SK-N-SH treated with all-trans-retinoic acid at 6 μM for 48 hours (cell line): ENCODE measurements at regions not wholly inside any gene's neighbourhood (a gene's known extent, or its start where the extent isn't known, plus 50 kb on each side); places are given as distances from the start of the nearest gene placed in this dataset.

Experiments
- ATAC-seq: fragments of 200-7000 bp; cut with Tn5 transposase; 3 replicates; pipeline ENCODE4 v1.9.1; 2020; ENCODE audit warnings: mild to moderate bottlenecking, moderate library complexity
- ARNTL ChIP-seq: fragments of 450-650 bp; formaldehyde crosslinking; IDR thresholded peaks from 2 replicates; pipeline ENCODE4 v1.5.0; 2020; ENCODE audit warnings: low read depth, mild to moderate bottlenecking, moderate library complexity, borderline replicate concordance
- BACH2 ChIP-seq: fragments of 250-450 bp; sonication (Bioruptor Pico); IDR thresholded peaks from 2 replicates; pipeline ENCODE4 v1.9.0; 2021; ENCODE audit warnings: mild to moderate bottlenecking, borderline replicate concordance
- CREB5 ChIP-seq: fragments of 250-450 bp; sonication (Bioruptor Pico); IDR thresholded peaks from 2 replicates; pipeline ENCODE4 v1.5.1; 2020; ENCODE audit warnings: low read depth, mild to moderate bottlenecking, moderate library complexity
- CSDC2 ChIP-seq: fragments of 250-450 bp; sonication (Bioruptor Pico); IDR thresholded peaks from 2 replicates; pipeline ENCODE4 v1.5.0; 2020; ENCODE audit warnings: mild to moderate bottlenecking, moderate library complexity
- CSRNP3 ChIP-seq: fragments of 250-450 bp; sonication (Bioruptor Pico); IDR thresholded peaks from 2 replicates; pipeline ENCODE4 v1.5.1; 2021; ENCODE audit warnings: mild to moderate bottlenecking, moderate library complexity
- ESRRG ChIP-seq: fragments of 250-450 bp; sonication (Bioruptor Pico); IDR thresholded peaks from 2 replicates; pipeline ENCODE4 v1.6.1; 2021; ENCODE audit warnings: mild to moderate bottlenecking
- GLIS3 ChIP-seq: fragments of 250-450 bp; sonication (Bioruptor Pico); IDR thresholded peaks from 2 replicates; pipeline ENCODE4 v1.5.0; 2020; ENCODE audit warnings: mild to moderate bottlenecking, moderate library complexity
- ISL1 ChIP-seq: fragments of 250-450 bp; sonication (Bioruptor Pico); IDR thresholded peaks from 2 replicates; pipeline ENCODE4 v2.1.2; 2022; ENCODE audit warnings: mild to moderate bottlenecking, moderate library complexity
- OSR1 ChIP-seq: fragments of 250-450 bp; sonication (Bioruptor Pico); IDR thresholded peaks from 2 replicates; pipeline ENCODE4 v1.8.0; 2022; ENCODE audit warnings: moderate library complexity, mild to moderate bottlenecking, inconsistent platforms
- PATZ1 ChIP-seq: fragments of 250-450 bp; sonication (Bioruptor Pico); IDR thresholded peaks from 2 replicates; pipeline ENCODE4 v1.8.0; 2020; ENCODE audit warnings: mild to moderate bottlenecking, moderate library complexity, borderline replicate concordance
- PPARA ChIP-seq: fragments of 250-450 bp; sonication (Bioruptor Pico); IDR thresholded peaks from 2 replicates; pipeline ENCODE4 v1.5.0; 2020; ENCODE audit warnings: mild to moderate bottlenecking, borderline replicate concordance
- SNAI2 ChIP-seq: fragments of 250-450 bp; sonication (Bioruptor Pico); IDR thresholded peaks from 2 replicates; pipeline ENCODE4 v1.5.0; 2020; ENCODE audit warnings: mild to moderate bottlenecking, moderate library complexity
- TCF4 ChIP-seq: fragments of 250-450 bp; sonication (Bioruptor Pico); IDR thresholded peaks from 2 replicates; pipeline ENCODE4 v1.8.0; 2021; ENCODE audit warnings: mild to moderate bottlenecking, moderate library complexity, borderline replicate concordance
- TOX ChIP-seq: fragments of 250-450 bp; sonication (Bioruptor Pico); IDR thresholded peaks from 2 replicates; pipeline ENCODE4 v1.8.0; 2021; ENCODE audit warnings: mild to moderate bottlenecking, moderate library complexity, borderline replicate concordance
- ZC3H10 ChIP-seq: fragments of 250-450 bp; sonication (Bioruptor Pico); IDR thresholded peaks from 2 replicates; pipeline ENCODE4 v1.5.1; 2021; ENCODE audit warnings: mild to moderate bottlenecking, moderate library complexity
- ZFP3 ChIP-seq: fragments of 250-450 bp; sonication (Bioruptor Pico); IDR thresholded peaks from 2 replicates; pipeline ENCODE4 v1.5.0; 2020; ENCODE audit warnings: mild to moderate bottlenecking, moderate library complexity
- ZFP30 ChIP-seq: fragments of 450-650 bp; formaldehyde crosslinking; IDR thresholded peaks from 2 replicates; pipeline ENCODE4 v1.5.0; 2022; ENCODE audit warnings: mild to moderate bottlenecking, moderate library complexity
- ZNF565 ChIP-seq: fragments of 450-650 bp; formaldehyde crosslinking; conservative IDR thresholded peaks from 2 replicates; pipeline ENCODE4 v1.5.0; 2020; ENCODE audit warnings: low read depth, mild to moderate bottlenecking, moderate library complexity
- ZNF70 ChIP-seq: fragments of 450-650 bp; formaldehyde crosslinking; IDR thresholded peaks from 2 replicates; pipeline ENCODE4 v1.5.0; 2020; ENCODE audit warnings: mild to moderate bottlenecking, moderate library complexity
- ZNF8 ChIP-seq: fragments of 450-650 bp; formaldehyde crosslinking; IDR thresholded peaks from 2 replicates; pipeline ENCODE4 v1.5.0; 2020; ENCODE audit warnings: mild to moderate bottlenecking, moderate library complexity
- TF ChIP-seq, protein P1 (sequence below): fragments of 250-450 bp; sonication (Bioruptor Pico); IDR thresholded peaks from 2 replicates; pipeline ENCODE4 v1.8.0; 2021; ENCODE audit warnings: low read depth, mild to moderate bottlenecking, moderate library complexity, borderline replicate concordance
- TF ChIP-seq, protein P2 (sequence below): fragments of 250-450 bp; sonication (Bioruptor Pico); IDR thresholded peaks from 2 replicates; pipeline ENCODE4 v1.5.0; 2020; ENCODE audit warnings: mild to moderate bottlenecking, moderate library complexity

DNA sequence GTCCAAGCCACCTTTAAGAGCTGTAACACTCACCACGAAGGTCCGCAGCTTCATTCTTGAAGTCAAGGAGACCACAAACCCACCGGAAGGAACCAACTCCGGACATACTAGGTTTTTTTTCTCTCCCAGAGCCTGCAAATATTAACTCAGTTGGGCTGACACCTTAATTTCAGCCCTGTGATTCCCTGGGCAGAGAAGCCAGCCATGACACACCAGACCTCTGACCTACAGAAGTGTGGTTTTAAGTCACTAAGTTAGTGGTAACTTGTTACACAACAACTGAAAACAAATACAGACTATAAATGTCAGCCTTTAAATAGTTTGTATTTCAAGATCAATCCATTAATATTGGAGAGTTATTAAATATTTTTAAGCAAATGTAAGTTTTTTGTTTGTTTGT is 855.1 kb downstream of the TMEM182 start:
- no peak for TF ChIP-seq ZC3H10
- no peak for TF ChIP-seq BACH2 (CRISPR knock-in tag)
- ATAC-seq: no peak

DNA sequence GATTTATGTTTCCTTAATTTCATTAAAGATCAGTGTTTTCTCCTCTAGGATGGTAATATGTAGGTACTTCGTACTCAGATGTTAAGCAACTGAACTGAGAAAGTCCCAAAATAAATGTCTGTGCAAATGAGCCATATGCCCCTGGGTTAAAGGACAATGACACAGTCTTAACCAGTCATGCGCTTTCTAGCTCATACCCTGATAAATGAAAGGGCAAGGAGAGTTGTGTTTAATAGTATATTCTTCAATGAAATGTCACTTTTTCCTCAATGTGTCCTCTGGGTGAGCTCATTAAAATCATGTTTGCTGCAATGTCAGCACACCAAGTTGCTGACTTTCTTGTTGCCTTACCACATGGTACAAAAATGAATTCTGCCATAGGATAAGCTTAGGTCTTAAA is 856.3 kb downstream of the TMEM182 start:
- TF ChIP-seq PPARA: no peak
- no peak for TF ChIP-seq ESRRG (CRISPR knock-in tag)
- no peak for TF ChIP-seq CSRNP3 (CRISPR knock-in tag)
- no peak for TF ChIP-seq GLIS3 (CRISPR knock-in tag)
- no peak for TF ChIP-seq ZNF70 (CRISPR knock-in tag)
- TF ChIP-seq PATZ1 (CRISPR knock-in tag): no peak
- no peak for TF ChIP-seq BACH2 (CRISPR knock-in tag)
- TF ChIP-seq, protein P1, sequence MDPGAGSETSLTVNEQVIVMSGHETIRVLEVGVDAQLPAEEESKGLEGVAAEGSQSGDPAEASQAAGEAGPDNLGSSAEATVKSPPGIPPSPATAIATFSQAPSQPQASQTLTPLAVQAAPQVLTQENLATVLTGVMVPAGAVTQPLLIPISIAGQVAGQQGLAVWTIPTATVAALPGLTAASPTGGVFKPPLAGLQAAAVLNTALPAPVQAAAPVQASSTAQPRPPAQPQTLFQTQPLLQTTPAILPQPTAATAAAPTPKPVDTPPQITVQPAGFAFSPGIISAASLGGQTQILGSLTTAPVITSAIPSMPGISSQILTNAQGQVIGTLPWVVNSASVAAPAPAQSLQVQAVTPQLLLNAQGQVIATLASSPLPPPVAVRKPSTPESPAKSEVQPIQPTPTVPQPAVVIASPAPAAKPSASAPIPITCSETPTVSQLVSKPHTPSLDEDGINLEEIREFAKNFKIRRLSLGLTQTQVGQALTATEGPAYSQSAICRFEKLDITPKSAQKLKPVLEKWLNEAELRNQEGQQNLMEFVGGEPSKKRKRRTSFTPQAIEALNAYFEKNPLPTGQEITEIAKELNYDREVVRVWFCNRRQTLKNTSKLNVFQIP (CRISPR knock-in tag): no peak
- TF ChIP-seq ZNF565: no peak
- TF ChIP-seq, protein P2, sequence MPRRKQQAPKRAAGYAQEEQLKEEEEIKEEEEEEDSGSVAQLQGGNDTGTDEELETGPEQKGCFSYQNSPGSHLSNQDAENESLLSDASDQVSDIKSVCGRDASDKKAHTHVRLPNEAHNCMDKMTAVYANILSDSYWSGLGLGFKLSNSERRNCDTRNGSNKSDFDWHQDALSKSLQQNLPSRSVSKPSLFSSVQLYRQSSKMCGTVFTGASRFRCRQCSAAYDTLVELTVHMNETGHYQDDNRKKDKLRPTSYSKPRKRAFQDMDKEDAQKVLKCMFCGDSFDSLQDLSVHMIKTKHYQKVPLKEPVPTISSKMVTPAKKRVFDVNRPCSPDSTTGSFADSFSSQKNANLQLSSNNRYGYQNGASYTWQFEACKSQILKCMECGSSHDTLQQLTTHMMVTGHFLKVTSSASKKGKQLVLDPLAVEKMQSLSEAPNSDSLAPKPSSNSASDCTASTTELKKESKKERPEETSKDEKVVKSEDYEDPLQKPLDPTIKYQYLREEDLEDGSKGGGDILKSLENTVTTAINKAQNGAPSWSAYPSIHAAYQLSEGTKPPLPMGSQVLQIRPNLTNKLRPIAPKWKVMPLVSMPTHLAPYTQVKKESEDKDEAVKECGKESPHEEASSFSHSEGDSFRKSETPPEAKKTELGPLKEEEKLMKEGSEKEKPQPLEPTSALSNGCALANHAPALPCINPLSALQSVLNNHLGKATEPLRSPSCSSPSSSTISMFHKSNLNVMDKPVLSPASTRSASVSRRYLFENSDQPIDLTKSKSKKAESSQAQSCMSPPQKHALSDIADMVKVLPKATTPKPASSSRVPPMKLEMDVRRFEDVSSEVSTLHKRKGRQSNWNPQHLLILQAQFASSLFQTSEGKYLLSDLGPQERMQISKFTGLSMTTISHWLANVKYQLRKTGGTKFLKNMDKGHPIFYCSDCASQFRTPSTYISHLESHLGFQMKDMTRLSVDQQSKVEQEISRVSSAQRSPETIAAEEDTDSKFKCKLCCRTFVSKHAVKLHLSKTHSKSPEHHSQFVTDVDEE (CRISPR knock-in tag): no peak
- TF ChIP-seq ZNF8 (CRISPR knock-in tag): no peak
- TF ChIP-seq TOX (CRISPR knock-in tag): no peak
- TF ChIP-seq OSR1 (CRISPR knock-in tag): no peak
- no peak for TF ChIP-seq ZFP3 (CRISPR knock-in tag)

GRCh38 chr2:103627301-103627700 is 865.5 kb downstream of the TMEM182 start:
- no peak for ATAC-seq
- TF ChIP-seq ZNF565: no peak
- TF ChIP-seq, protein P1 (CRISPR knock-in tag): no peak
- no peak for TF ChIP-seq TCF4
- no peak for TF ChIP-seq SNAI2 (CRISPR knock-in tag)
- no peak for TF ChIP-seq ZNF8 (CRISPR knock-in tag)
- no peak for TF ChIP-seq ZC3H10
- TF ChIP-seq BACH2 (CRISPR knock-in tag): no peak
- TF ChIP-seq PPARA: no peak
- no peak for TF ChIP-seq ZNF70 (CRISPR knock-in tag)
- no peak for TF ChIP-seq ISL1 (CRISPR knock-in tag)
- TF ChIP-seq ARNTL (CRISPR knock-in tag): no peak
- no peak for TF ChIP-seq ZFP30 (CRISPR knock-in tag)
- TF ChIP-seq, protein P2 (CRISPR knock-in tag): no peak
- TF ChIP-seq OSR1 (CRISPR knock-in tag): no peak
- TF ChIP-seq ESRRG (CRISPR knock-in tag): no peak
- TF ChIP-seq CSDC2 (CRISPR knock-in tag): no peak
- no peak for TF ChIP-seq ZFP3 (CRISPR knock-in tag)
- TF ChIP-seq PATZ1 (CRISPR knock-in tag): no peak
- TF ChIP-seq CREB5 (CRISPR knock-in tag): no peak
- TF ChIP-seq, all 23 proteins: peak for 0

More for the DNA sequence above, 856.3 kb downstream of the TMEM182 start:
- no peak for ATAC-seq
